ENCODE measurements at regions not wholly inside any gene's neighbourhood (a gene's known extent, or its start where the extent isn't known, plus 50 kb on each side); places are given as distances from the start of the nearest gene placed in this dataset.

GRCh38 chr2:7816944-7817343, 864.9 kb upstream of the ID2 start:
- Histone ChIP-seq H3K27ac (ENCODE audit: low read depth, low read length) (no peak overlapping the region), H4K20me1 (ENCODE audit: insufficient read depth) (no peaks in the 10 kb centered on the region), H3K27me3 (ENCODE audit: insufficient read depth, low read length) (0 out of 2 replicates have a peak, but pooled peaks cover 3% of the 10 kb centered on the region), H3K36me3 (ENCODE audit: control insufficient read depth in 1 of 2, insufficient read depth in 2 of 2, low read length in 2 of 2) (no peaks in the 10 kb centered on the region), H3K9me3 (ENCODE audit: control insufficient read depth in 1 of 2, insufficient read depth in 1 of 2, low read depth in 1 of 2, low read length in 2 of 2) (no peaks in the 10 kb centered on the region), H3K9me2 (ENCODE audit: insufficient read depth) (no peaks in the 10 kb centered on the region), H3K79me2 (ENCODE audit: insufficient read depth, low read length) (no peaks in the 10 kb centered on the region), H3K4me1 (ENCODE audit: control insufficient read depth in 1 of 2, insufficient read depth in 2 of 2, low read length in 2 of 2) (no peaks in the 10 kb centered on the region), H3K9ac (ENCODE audit: low read length) (no peak overlapping the region), H2AFZ (ENCODE audit: low read depth, low read length, poor library complexity, severe bottlenecking) (no peak overlapping the region), H3K4me2 (ENCODE audit: low read length) (no peak overlapping the region), H3K4me3 (replicated peaks in 1 of 2; ENCODE audit: low read depth in 1 of 2, low read length in 2 of 2) (no peak overlapping the region)
- CTCF ChIA-PET = no interaction called here
- no TSS peak for BruUV-seq (replicated peaks)
- ATAC-seq (no peak), DNase-seq (ENCODE audit: low read depth, low spot score) (no peak)
- intact Hi-C loops (cut with micrococcal nuclease) = no loop called here
- RAD21 ChIA-PET (ENCODE audit: low non-redundant PET in 1 of 2, low total read pairs in 2 of 2, uncharacterized antibody in 2 of 2, unreplicated experiment in 2 of 2) = no interaction called here
- POLR2A ChIA-PET = no interaction called here
- no peak for TF ChIP-seq SRF (IDR thresholded peaks at IDR 0.05; ENCODE audit: low read depth)
- TF ChIP-seq TCF7L2 (IDR thresholded peaks at IDR 0.05; ENCODE audit: borderline replicate concordance, extremely low read depth, insufficient read depth, insufficient read length) = no peak
- no peak for TF ChIP-seq RAD21 (IDR thresholded peaks at IDR 0.05; ENCODE audit: low read depth)
- TF ChIP-seq SP1 (IDR thresholded peaks at IDR 0.05; ENCODE audit: low read depth) = no peak
- TF ChIP-seq ELF1 (IDR thresholded peaks at IDR 0.05; ENCODE audit: borderline replicate concordance, low read depth) = no peak
- no peak for TF ChIP-seq EZH2phosphoT487 (IDR thresholded peaks at IDR 0.05; ENCODE audit: borderline replicate concordance)
- no peak for TF ChIP-seq YY1 (IDR thresholded peaks at IDR 0.05; ENCODE audit: extremely low read depth, insufficient replicate concordance, low read depth, low read length)
- TF ChIP-seq SIN3A (IDR thresholded peaks at IDR 0.05; ENCODE audit: low read depth) = no peak
- TF ChIP-seq ZBTB33 (IDR thresholded peaks at IDR 0.05; ENCODE audit: extremely low read depth, insufficient replicate concordance, low read length) = no peak
- TF ChIP-seq JUND (IDR thresholded peaks at IDR 0.05) = no peak
- no peak for TF ChIP-seq ZFX (IDR thresholded peaks at IDR 0.05)
